PFSK-1 (cell line): ENCODE measurements at regions not wholly inside any gene's neighbourhood (a gene's known extent, or its start where the extent isn't known, plus 50 kb on each side); places are given as distances from the start of the nearest gene placed in this dataset.

Experiments used
- FOXP2 ChIP-seq: optimal IDR thresholded peaks from 2 replicates; pipeline ENCODE3; 2011; ENCODE audit warnings: borderline replicate concordance, control low read depth, inconsistent platforms; ENCODE audit not compliant: insufficient read depth; ENCODE audit errors: extremely low read length, extremely low read depth
- TAF1 ChIP-seq: IDR thresholded peaks from 2 replicates; pipeline ENCODE4 v1.6.1; 2012; ENCODE audit warnings: low read length, control low read depth, borderline replicate concordance; ENCODE audit not compliant: insufficient read depth

- TF ChIP-seq FOXP2 (no peak), TAF1 (no peak)
Measured at GRCh38 chr15:39174332-39174731, 406.5 kb upstream of the THBS1 start.
